K562 (cell line): ENCODE measurements at regions not wholly inside any gene's neighbourhood (a gene's known extent, or its start where the extent isn't known, plus 50 kb on each side); places are given as distances from the start of the nearest gene placed in this dataset.

ENCODE experiments used
- ATAC-seq: fragments of 200-7000 bp; cut with Tn5 transposase; 3 replicates; pipeline ENCODE4 v1.9.1; 2020; ENCODE audit warnings: moderate library complexity
- BruUV-seq: library from RNA; stranded (reverse); fragments of 400-500 nt; replicated peaks from 2 replicates; lab custom pipeline; 2021; lab: Mats Ljungman, UMichigan
- CTCF ChIA-PET: fragments of 300-600 bp; formaldehyde crosslinking; extraction: SDS; loops from one replicate; lab custom pipeline; 2021; ENCODE audit warnings: low intra/inter-chr PET ratio; lab: Yijun Ruan, JAX
- POLR2A ChIA-PET: fragments of 300-600, 350-650 bp; sonication (Branson Sonifier 250); formaldehyde crosslinking; extraction: SDS; loops from one replicate; lab custom pipeline; 2021; ENCODE audit warnings: antibody characterized with exemption, inconsistent platforms; lab: Yijun Ruan, JAX
- DNase-seq, 4 experiments: peaks; one replicate each; pipeline versions ENCODE4 v3.0.0 to v3.0.0-alpha.2; 2011 to 2018; ENCODE audit warnings: low spot score in 3 of 4, mixed read lengths in 3 of 4; ENCODE audit errors: extremely low read depth in 1 of 4
- FAIRE-seq: peaks from 2 replicates; lab custom pipeline; 2011; peaks lifted over from hg19 to GRCh38; lab: Jason Lieb, UNC
- H2AFZ ChIP-seq: 2 replicates; pipeline ENCODE4 v1.6.0; 2011; ENCODE audit warnings: low read depth, low read length, control low read depth, inconsistent platforms
- H3K27ac ChIP-seq: fragments of 200-600 bp; 3 replicates; pipeline ENCODE4 v1.8.0; 2011; ENCODE audit warnings: low read depth, mild to moderate bottlenecking, control low read depth, inconsistent platforms, low read length, moderate library complexity, mixed read lengths; ENCODE audit errors: extremely low read depth
- H3K27me3 ChIP-seq, 2 experiments: fragments of 300-600 bp in 1 of 2; 2 replicates in 1 of 2; 3 replicates in 1 of 2; pipeline versions ENCODE4 v1.6.0 to v1.8.0; 2011; ENCODE audit warnings: inconsistent platforms in 2 of 2, low read length in 2 of 2, mild to moderate bottlenecking in 1 of 2, mixed read lengths in 1 of 2, moderate library complexity in 1 of 2; ENCODE audit not compliant: control insufficient read depth in 2 of 2, insufficient read depth in 2 of 2
- H3K36me3 ChIP-seq: fragments of 300-600 bp; 3 replicates; pipeline ENCODE4 v1.8.0; 2011; ENCODE audit warnings: mild to moderate bottlenecking, low read length, inconsistent platforms; ENCODE audit not compliant: control insufficient read depth, insufficient read depth
- H3K4me1 ChIP-seq, 2 experiments: fragments of 200-600 bp in 1 of 2; replicated peaks in 1 of 2; 2 replicates in 1 of 2; 3 replicates in 1 of 2; pipeline versions ENCODE4 v1.5.1 to v1.8.0; 2011; ENCODE audit warnings: inconsistent platforms in 2 of 2, low read length in 2 of 2, mild to moderate bottlenecking in 1 of 2, mixed read lengths in 1 of 2, moderate library complexity in 1 of 2; ENCODE audit not compliant: control insufficient read depth in 2 of 2, insufficient read depth in 2 of 2
- H3K4me2 ChIP-seq: 2 replicates; pipeline ENCODE4 v1.6.1; 2011; ENCODE audit warnings: low read length, control low read depth, inconsistent platforms, mixed read lengths; ENCODE audit not compliant: insufficient read depth
- H3K4me3 ChIP-seq: fragments of 200-600 bp; sonication (generic), shearing (Covaris generic); 2 replicates; pipeline ENCODE4 v1.5.1; 2016; ENCODE audit warnings: control low read depth, inconsistent platforms
- H3K79me2 ChIP-seq: fragments of 200-600 bp; 3 replicates; pipeline ENCODE4 v1.8.0; 2011; ENCODE audit warnings: low read length, inconsistent platforms; ENCODE audit not compliant: control insufficient read depth, insufficient read depth
- H3K9ac ChIP-seq, 2 experiments: 2 replicates each; pipeline versions ENCODE4 v1.6.0 to v1.6.1; 2011; ENCODE audit warnings: low read depth in 2 of 2, low read length in 2 of 2, control low read depth in 1 of 2, inconsistent platforms in 1 of 2, mild to moderate bottlenecking in 1 of 2, mixed read lengths in 1 of 2; ENCODE audit not compliant: insufficient read depth in 1 of 2
- H3K9me1 ChIP-seq: one replicate; pipeline ENCODE4 v1.6.0; 2011; ENCODE audit warnings: inconsistent platforms, mild to moderate bottlenecking, low read length, moderate library complexity; ENCODE audit not compliant: control insufficient read depth, insufficient read depth
- H3K9me3 ChIP-seq: replicated peaks from 2 replicates; pipeline ENCODE4 v1.5.1; 2011; ENCODE audit warnings: low read depth, low read length, inconsistent platforms; ENCODE audit not compliant: control insufficient read depth, insufficient read depth
- H4K20me1 ChIP-seq: replicated peaks from 2 replicates; pipeline ENCODE4 v1.6.1; 2011; ENCODE audit warnings: low read length, inconsistent platforms, mixed read lengths; ENCODE audit not compliant: control insufficient read depth, insufficient read depth
- CHD1 ChIP-seq: fragments of 200-600 bp; sonication (generic); IDR thresholded peaks from one replicate; pipeline ENCODE4 v1.6.1; 2012; ENCODE audit warnings: mild to moderate bottlenecking, moderate library complexity, low read length, inconsistent platforms
- KLF16 ChIP-seq: IDR thresholded peaks from 2 replicates; pipeline ENCODE4 v1.6.1; 2016; ENCODE audit warnings: antibody characterized with exemption
- ZNF263 ChIP-seq: sonication (generic); formaldehyde crosslinking; IDR thresholded peaks from 2 replicates; pipeline ENCODE4 v1.8.0; 2022; ENCODE audit warnings: mild to moderate bottlenecking, missing genetic modification reagents, borderline replicate concordance
- ZNF436 ChIP-seq: fragments of 250-450, 450-650 bp; sonication (Bioruptor Pico); formaldehyde crosslinking; IDR thresholded peaks from 2 replicates; pipeline ENCODE4 v1.7.0; 2020; ENCODE audit warnings: mild to moderate bottlenecking
- ZNF695 ChIP-seq: fragments of 450-650 bp; formaldehyde crosslinking; IDR thresholded peaks from 2 replicates; pipeline ENCODE4 v1.4.0; 2020; ENCODE audit warnings: mild to moderate bottlenecking, moderate library complexity
- WGBS: fragments of 100-300 bp; shearing (Covaris generic); methylation state at CpG from one replicate; pipeline ENCODE4 v1.1.6; 2016; ENCODE audit warnings: low coverage, mixed read lengths; ENCODE audit not compliant: insufficient coverage; ENCODE audit errors: missing lambda C conversion rate; 5-methylcytosine and 5-hydroxymethylcytosine counted together
- in situ Hi-C: fragments of 300-500 bp; cut with MboI; formaldehyde crosslinking; loops from 4 replicates; pipeline ENCODE4 v1.15.0; 2018; ENCODE audit warnings: inconsistent platforms, mixed read lengths
- intact Hi-C: fragments of 100-400 bp; cut with micrococcal nuclease; formaldehyde crosslinking; loops from 2 replicates; pipeline ENCODE4 v1.14.2; 2022
- TF ChIP-seq, protein P1 (sequence below): fragments of 450-650 bp; formaldehyde crosslinking; IDR thresholded peaks from 2 replicates; pipeline ENCODE4 v1.4.0; 2022; ENCODE audit warnings: missing genetic modification characterization
- TF ChIP-seq, protein P2 (sequence below): fragments of 450-650 bp; IDR thresholded peaks from 2 replicates; pipeline ENCODE4 v1.6.1; 2016; ENCODE audit warnings: mild to moderate bottlenecking, moderate library complexity

DNA sequence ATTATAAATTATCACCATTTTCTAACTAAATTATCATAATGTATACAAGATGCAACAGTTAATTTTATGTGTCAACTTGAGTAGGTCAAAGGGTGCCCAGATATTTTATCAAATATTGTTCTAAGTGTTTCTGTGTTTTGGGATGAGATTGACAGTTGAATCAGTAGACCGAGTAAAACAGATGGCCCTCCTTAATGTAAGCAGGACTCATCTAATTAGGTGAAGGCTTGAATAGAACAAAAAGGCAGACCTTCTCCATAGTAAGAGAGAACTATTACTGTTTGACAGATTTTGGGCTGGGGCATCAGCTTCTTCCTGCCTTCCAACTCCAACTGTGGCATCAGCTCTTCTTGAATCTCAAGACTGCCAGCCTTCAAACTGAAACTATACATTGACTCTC, 185.8 kb downstream of the TRAM1L1 start:
- Histone ChIP-seq H3K9me3 (no peaks in the 10 kb centered on the region; the same call in 1 of the 2 replicates), H3K27me3 (no peaks in the 10 kb centered on the region), H3K79me2 (no peaks in the 10 kb centered on the region), H3K36me3 (no peaks in the 10 kb centered on the region), H3K4me1 (no peaks in the 10 kb centered on the region), H3K4me2 (no peak overlapping the region), H3K4me3 (no peak overlapping the region), H3K9me1 (no peaks in the 10 kb centered on the region), H3K9ac (no peak overlapping the region), H2AFZ (no peak overlapping the region), H3K27ac (no peak overlapping the region), H4K20me1 (no peaks in the 10 kb centered on the region)
- WGBS: 0% methylated on average over 1 of the region's 1 CpG
- no TSS peak for BruUV-seq
- DNase-seq: no peak
- FAIRE-seq: no peak
- in situ Hi-C loops: no loop called here
- ATAC-seq: no peak
- ChIA-PET CTCF (no interaction called here), POLR2A (no interaction called here)
- TF ChIP-seq, protein P1, sequence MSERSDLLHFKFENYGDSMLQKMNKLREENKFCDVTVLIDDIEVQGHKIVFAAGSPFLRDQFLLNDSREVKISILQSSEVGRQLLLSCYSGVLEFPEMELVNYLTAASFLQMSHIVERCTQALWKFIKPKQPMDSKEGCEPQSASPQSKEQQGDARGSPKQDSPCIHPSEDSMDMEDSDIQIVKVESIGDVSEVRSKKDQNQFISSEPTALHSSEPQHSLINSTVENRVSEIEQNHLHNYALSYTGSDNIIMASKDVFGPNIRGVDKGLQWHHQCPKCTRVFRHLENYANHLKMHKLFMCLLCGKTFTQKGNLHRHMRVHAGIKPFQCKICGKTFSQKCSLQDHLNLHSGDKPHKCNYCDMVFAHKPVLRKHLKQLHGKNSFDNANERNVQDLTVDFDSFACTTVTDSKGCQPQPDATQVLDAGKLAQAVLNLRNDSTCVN (CRISPR knock-in tag): no peak
- TF ChIP-seq KLF16: no peak
- TF ChIP-seq CHD1: no peak
- no peak for TF ChIP-seq ZNF695
- no peak for TF ChIP-seq ZNF263 (CRISPR knock-in tag)
- no peak for TF ChIP-seq ZNF436 (CRISPR knock-in tag)
- TF ChIP-seq, protein P2, sequence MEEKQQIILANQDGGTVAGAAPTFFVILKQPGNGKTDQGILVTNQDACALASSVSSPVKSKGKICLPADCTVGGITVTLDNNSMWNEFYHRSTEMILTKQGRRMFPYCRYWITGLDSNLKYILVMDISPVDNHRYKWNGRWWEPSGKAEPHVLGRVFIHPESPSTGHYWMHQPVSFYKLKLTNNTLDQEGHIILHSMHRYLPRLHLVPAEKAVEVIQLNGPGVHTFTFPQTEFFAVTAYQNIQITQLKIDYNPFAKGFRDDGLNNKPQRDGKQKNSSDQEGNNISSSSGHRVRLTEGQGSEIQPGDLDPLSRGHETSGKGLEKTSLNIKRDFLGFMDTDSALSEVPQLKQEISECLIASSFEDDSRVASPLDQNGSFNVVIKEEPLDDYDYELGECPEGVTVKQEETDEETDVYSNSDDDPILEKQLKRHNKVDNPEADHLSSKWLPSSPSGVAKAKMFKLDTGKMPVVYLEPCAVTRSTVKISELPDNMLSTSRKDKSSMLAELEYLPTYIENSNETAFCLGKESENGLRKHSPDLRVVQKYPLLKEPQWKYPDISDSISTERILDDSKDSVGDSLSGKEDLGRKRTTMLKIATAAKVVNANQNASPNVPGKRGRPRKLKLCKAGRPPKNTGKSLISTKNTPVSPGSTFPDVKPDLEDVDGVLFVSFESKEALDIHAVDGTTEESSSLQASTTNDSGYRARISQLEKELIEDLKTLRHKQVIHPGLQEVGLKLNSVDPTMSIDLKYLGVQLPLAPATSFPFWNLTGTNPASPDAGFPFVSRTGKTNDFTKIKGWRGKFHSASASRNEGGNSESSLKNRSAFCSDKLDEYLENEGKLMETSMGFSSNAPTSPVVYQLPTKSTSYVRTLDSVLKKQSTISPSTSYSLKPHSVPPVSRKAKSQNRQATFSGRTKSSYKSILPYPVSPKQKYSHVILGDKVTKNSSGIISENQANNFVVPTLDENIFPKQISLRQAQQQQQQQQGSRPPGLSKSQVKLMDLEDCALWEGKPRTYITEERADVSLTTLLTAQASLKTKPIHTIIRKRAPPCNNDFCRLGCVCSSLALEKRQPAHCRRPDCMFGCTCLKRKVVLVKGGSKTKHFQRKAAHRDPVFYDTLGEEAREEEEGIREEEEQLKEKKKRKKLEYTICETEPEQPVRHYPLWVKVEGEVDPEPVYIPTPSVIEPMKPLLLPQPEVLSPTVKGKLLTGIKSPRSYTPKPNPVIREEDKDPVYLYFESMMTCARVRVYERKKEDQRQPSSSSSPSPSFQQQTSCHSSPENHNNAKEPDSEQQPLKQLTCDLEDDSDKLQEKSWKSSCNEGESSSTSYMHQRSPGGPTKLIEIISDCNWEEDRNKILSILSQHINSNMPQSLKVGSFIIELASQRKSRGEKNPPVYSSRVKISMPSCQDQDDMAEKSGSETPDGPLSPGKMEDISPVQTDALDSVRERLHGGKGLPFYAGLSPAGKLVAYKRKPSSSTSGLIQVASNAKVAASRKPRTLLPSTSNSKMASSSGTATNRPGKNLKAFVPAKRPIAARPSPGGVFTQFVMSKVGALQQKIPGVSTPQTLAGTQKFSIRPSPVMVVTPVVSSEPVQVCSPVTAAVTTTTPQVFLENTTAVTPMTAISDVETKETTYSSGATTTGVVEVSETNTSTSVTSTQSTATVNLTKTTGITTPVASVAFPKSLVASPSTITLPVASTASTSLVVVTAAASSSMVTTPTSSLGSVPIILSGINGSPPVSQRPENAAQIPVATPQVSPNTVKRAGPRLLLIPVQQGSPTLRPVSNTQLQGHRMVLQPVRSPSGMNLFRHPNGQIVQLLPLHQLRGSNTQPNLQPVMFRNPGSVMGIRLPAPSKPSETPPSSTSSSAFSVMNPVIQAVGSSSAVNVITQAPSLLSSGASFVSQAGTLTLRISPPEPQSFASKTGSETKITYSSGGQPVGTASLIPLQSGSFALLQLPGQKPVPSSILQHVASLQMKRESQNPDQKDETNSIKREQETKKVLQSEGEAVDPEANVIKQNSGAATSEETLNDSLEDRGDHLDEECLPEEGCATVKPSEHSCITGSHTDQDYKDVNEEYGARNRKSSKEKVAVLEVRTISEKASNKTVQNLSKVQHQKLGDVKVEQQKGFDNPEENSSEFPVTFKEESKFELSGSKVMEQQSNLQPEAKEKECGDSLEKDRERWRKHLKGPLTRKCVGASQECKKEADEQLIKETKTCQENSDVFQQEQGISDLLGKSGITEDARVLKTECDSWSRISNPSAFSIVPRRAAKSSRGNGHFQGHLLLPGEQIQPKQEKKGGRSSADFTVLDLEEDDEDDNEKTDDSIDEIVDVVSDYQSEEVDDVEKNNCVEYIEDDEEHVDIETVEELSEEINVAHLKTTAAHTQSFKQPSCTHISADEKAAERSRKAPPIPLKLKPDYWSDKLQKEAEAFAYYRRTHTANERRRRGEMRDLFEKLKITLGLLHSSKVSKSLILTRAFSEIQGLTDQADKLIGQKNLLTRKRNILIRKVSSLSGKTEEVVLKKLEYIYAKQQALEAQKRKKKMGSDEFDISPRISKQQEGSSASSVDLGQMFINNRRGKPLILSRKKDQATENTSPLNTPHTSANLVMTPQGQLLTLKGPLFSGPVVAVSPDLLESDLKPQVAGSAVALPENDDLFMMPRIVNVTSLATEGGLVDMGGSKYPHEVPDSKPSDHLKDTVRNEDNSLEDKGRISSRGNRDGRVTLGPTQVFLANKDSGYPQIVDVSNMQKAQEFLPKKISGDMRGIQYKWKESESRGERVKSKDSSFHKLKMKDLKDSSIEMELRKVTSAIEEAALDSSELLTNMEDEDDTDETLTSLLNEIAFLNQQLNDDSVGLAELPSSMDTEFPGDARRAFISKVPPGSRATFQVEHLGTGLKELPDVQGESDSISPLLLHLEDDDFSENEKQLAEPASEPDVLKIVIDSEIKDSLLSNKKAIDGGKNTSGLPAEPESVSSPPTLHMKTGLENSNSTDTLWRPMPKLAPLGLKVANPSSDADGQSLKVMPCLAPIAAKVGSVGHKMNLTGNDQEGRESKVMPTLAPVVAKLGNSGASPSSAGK: no peak
- intact Hi-C loops: no loop called here
